ENCODE measurements at regions not wholly inside any gene's neighbourhood (a gene's known extent, or its start where the extent isn't known, plus 50 kb on each side); places are given as distances from the start of the nearest gene placed in this dataset.

DNA sequence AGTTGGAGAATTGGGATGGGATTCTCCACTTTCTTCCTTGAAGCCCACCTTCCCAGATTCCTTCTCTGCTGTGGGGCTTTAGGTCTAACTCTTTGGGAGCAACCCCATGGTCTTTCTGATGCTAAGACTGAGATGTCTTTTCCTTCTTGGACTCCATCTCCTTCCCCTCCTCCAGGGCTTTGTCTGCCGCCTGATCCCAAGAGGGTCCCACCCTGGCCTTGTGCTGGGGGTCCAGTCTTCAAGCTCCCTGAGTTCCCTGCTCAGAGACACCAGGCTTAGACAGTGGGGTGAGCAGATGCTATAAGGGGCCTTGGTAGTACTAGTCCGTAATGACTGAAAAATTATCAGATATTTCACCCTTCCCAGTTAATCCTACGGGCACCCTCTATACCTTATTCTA, 150.5 kb downstream of the PTPN20 start:
- no peak overlapping the region for H3K4me3 ChIP-seq
- peaks cover 0 to 5% (median 0%) of the 10 kb centered on the region in 5 donors for H3K4me1 ChIP-seq (ENCODE audit: control insufficient read depth in 5 of 5, insufficient read depth in 5 of 5, low read length in 5 of 5)
- no peaks in the 10 kb centered on the region for H3K9me3 ChIP-seq (ENCODE audit: control insufficient read depth in 4 of 4, insufficient read depth in 3 of 4, low read length in 3 of 4)
- TF ChIP-seq, protein P1, sequence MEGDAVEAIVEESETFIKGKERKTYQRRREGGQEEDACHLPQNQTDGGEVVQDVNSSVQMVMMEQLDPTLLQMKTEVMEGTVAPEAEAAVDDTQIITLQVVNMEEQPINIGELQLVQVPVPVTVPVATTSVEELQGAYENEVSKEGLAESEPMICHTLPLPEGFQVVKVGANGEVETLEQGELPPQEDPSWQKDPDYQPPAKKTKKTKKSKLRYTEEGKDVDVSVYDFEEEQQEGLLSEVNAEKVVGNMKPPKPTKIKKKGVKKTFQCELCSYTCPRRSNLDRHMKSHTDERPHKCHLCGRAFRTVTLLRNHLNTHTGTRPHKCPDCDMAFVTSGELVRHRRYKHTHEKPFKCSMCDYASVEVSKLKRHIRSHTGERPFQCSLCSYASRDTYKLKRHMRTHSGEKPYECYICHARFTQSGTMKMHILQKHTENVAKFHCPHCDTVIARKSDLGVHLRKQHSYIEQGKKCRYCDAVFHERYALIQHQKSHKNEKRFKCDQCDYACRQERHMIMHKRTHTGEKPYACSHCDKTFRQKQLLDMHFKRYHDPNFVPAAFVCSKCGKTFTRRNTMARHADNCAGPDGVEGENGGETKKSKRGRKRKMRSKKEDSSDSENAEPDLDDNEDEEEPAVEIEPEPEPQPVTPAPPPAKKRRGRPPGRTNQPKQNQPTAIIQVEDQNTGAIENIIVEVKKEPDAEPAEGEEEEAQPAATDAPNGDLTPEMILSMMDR (IDR thresholded peaks at IDR 0.05; ENCODE audit: control extremely low read depth, extremely low read depth), result no peak
- 89 to 97% methylated on average over 3 of the region's 3 CpGs for WGBS, 2 donors
- H3K27me3 ChIP-seq (ENCODE audit: control insufficient read depth in 3 of 3, insufficient read depth in 3 of 3, low read length in 2 of 3), result no peaks in the 10 kb centered on the region
- ATAC-seq (ENCODE audit: insufficient read depth, low FRiP score), result no peak
- DNase-seq, result no peak
- no peaks in the 10 kb centered on the region for H3K36me3 ChIP-seq (ENCODE audit: control insufficient read depth in 4 of 4, insufficient read depth in 4 of 4, low read length in 4 of 4)
- H3K9ac ChIP-seq (ENCODE audit: insufficient read depth in 1 of 2, low read length in 2 of 2), result no peak overlapping the region
- H3K27ac ChIP-seq (ENCODE audit: low read depth in 1 of 2, low read length in 1 of 2), result no peak overlapping the region

DNA sequence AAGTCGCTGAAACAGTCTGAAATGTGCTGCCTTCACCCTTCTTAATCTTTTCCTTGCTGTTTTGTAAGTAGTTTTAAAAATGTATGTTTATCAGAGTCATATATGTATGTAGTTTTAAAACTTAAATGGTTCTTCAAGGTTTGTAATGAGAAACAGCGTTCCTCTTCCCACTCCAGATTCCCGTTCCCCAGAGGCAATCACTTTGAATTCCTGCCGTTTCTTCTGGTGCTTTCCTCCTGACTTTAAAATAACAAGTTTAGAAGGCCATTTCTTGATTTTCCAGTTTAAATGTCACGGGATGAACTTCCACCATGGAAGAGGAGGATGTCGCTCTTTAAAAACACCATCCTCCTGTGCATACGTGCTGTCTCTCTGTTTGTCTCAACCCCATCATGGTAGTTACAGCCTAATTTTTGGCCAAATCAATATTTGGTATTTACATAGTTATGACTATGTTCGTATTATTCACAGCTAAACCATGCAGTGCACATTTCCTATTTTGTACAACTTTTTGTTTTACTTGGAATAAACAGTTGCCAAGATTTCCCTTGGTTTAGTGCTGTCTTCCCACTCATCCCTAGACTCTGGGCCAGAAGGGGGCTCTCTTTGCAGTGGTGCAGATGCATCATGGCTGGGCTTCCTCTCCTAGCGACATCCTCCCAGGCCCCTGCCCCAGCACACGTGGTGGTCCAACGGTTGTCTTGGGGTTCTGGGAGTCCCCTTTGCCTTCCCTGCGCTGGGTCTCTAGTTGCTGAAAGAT, 151.4 kb downstream of the PTPN20 start:
- peaks cover 0 to 5% (median 0%) of the 10 kb centered on the region in 5 donors for H3K4me1 ChIP-seq (ENCODE audit: control insufficient read depth in 5 of 5, insufficient read depth in 5 of 5, low read length in 5 of 5)
- H3K27me3 ChIP-seq (ENCODE audit: control insufficient read depth in 3 of 3, insufficient read depth in 3 of 3, low read length in 2 of 3), result no peaks in the 10 kb centered on the region
- no peak overlapping the region for H3K9ac ChIP-seq (ENCODE audit: insufficient read depth in 1 of 2, low read length in 2 of 2)
- WGBS, 2 donors, result 64 to 69% methylated on average over 12 of the region's 12 CpGs
- H3K9me3 ChIP-seq (ENCODE audit: control insufficient read depth in 4 of 4, insufficient read depth in 3 of 4, low read length in 3 of 4), result no peaks in the 10 kb centered on the region
- ATAC-seq (ENCODE audit: insufficient read depth, low FRiP score) (no peak), DNase-seq (no peak)
- H3K36me3 ChIP-seq (ENCODE audit: control insufficient read depth in 4 of 4, insufficient read depth in 4 of 4, low read length in 4 of 4), result no peaks in the 10 kb centered on the region
- no peak overlapping the region for H3K4me3 ChIP-seq
- H3K27ac ChIP-seq (ENCODE audit: low read depth in 1 of 2, low read length in 1 of 2), result no peak overlapping the region
- TF ChIP-seq, protein P1 (IDR thresholded peaks at IDR 0.05; ENCODE audit: control extremely low read depth, extremely low read depth), result no peak

DNA sequence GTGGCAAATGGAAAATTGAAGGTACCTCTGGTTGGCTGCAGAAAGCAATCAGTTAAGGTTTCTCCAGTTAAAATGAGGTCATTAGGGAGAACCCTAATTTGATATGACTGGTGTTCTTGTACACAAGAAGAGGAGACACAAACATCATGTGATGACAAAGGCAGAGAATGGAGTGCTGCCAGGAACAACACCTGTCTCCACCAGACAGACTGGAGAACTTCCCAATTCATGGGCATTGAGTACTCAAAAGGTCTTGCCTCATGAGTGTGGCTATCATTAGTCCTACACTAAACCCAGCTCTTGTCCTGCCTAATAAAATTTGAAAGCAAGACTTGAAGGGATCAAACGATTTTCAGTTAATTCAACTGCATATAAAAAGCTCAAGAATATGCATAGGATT, 152.6 kb downstream of the PTPN20 start:
- peaks cover 0 to 7% (median 0%) of the 10 kb centered on the region in 5 donors for H3K4me1 ChIP-seq (ENCODE audit: control insufficient read depth in 5 of 5, insufficient read depth in 5 of 5, low read length in 5 of 5)
- H3K27me3 ChIP-seq (ENCODE audit: control insufficient read depth in 3 of 3, insufficient read depth in 3 of 3, low read length in 2 of 3), result no peaks in the 10 kb centered on the region
- H3K36me3 ChIP-seq (ENCODE audit: control insufficient read depth in 4 of 4, insufficient read depth in 4 of 4, low read length in 4 of 4), result no peaks in the 10 kb centered on the region
- ATAC-seq (ENCODE audit: insufficient read depth, low FRiP score) (no peak), DNase-seq (no peak)
- no peak overlapping the region for H3K9ac ChIP-seq (ENCODE audit: insufficient read depth in 1 of 2, low read length in 2 of 2)
- no peak overlapping the region for H3K27ac ChIP-seq (ENCODE audit: low read depth in 1 of 2, low read length in 1 of 2)
- no peak overlapping the region for H3K4me3 ChIP-seq
- 86 to 87% methylated on average over 1 of the region's 1 CpG for WGBS, 2 donors
- H3K9me3 ChIP-seq (ENCODE audit: control insufficient read depth in 4 of 4, insufficient read depth in 3 of 4, low read length in 3 of 4), result no peaks in the 10 kb centered on the region
- TF ChIP-seq, protein P1 (IDR thresholded peaks at IDR 0.05; ENCODE audit: control extremely low read depth, extremely low read depth), result no peak
